GM23338 (cell line): ENCODE measurements at regions not wholly inside any gene's neighbourhood (a gene's known extent, or its start where the extent isn't known, plus 50 kb on each side); places are given as distances from the start of the nearest gene placed in this dataset.

Experiments used
- CREB1 ChIP-seq: fragments of 250-450 bp; sonication (Bioruptor Pico); IDR thresholded peaks from 2 replicates; pipeline ENCODE4 v1.5.0; 2020; ENCODE audit warnings: low read depth, mild to moderate bottlenecking, moderate library complexity
- EZH2 ChIP-seq: fragments of 200-600 bp; sonication (generic); IDR thresholded peaks from one replicate; pipeline ENCODE4 v1.8.0; 2017; ENCODE audit warnings: antibody characterized with exemption, mild to moderate bottlenecking, low read depth; ENCODE audit not compliant: unreplicated experiment
- EZH2phosphoT487 ChIP-seq: fragments of 200-600 bp; sonication (generic); IDR thresholded peaks from one replicate; pipeline ENCODE4 v1.8.1; 2018; ENCODE audit warnings: antibody characterized with exemption; ENCODE audit not compliant: unreplicated experiment
- NANOG ChIP-seq: IDR thresholded peaks from 2 replicates; pipeline ENCODE4 v1.6.1; 2016; ENCODE audit warnings: antibody characterized with exemption, borderline replicate concordance
- POLR2AphosphoS5 ChIP-seq: IDR thresholded peaks from 2 replicates; pipeline ENCODE4 v1.6.1; 2016; ENCODE audit warnings: antibody characterized with exemption, low read depth
- REST ChIP-seq: IDR thresholded peaks from one replicate; pipeline ENCODE4 v1.6.1; 2018; ENCODE audit warnings: antibody characterized with exemption; ENCODE audit not compliant: unreplicated experiment
- ZNF114 ChIP-seq: fragments of 250-450 bp; sonication (Bioruptor Pico); IDR thresholded peaks from 2 replicates; pipeline ENCODE4 v1.5.0; 2020; ENCODE audit warnings: mild to moderate bottlenecking, moderate library complexity
- TF ChIP-seq, protein P1 (sequence below): fragments of 250-450 bp; sonication (Bioruptor Pico); IDR thresholded peaks from 2 replicates; pipeline ENCODE4 v1.5.0; 2020; ENCODE audit warnings: mild to moderate bottlenecking, moderate library complexity

GRCh38 chr2:149677416-149677815, 89.8 kb upstream of the MMADHC start (continued):
- TF ChIP-seq, protein P1, sequence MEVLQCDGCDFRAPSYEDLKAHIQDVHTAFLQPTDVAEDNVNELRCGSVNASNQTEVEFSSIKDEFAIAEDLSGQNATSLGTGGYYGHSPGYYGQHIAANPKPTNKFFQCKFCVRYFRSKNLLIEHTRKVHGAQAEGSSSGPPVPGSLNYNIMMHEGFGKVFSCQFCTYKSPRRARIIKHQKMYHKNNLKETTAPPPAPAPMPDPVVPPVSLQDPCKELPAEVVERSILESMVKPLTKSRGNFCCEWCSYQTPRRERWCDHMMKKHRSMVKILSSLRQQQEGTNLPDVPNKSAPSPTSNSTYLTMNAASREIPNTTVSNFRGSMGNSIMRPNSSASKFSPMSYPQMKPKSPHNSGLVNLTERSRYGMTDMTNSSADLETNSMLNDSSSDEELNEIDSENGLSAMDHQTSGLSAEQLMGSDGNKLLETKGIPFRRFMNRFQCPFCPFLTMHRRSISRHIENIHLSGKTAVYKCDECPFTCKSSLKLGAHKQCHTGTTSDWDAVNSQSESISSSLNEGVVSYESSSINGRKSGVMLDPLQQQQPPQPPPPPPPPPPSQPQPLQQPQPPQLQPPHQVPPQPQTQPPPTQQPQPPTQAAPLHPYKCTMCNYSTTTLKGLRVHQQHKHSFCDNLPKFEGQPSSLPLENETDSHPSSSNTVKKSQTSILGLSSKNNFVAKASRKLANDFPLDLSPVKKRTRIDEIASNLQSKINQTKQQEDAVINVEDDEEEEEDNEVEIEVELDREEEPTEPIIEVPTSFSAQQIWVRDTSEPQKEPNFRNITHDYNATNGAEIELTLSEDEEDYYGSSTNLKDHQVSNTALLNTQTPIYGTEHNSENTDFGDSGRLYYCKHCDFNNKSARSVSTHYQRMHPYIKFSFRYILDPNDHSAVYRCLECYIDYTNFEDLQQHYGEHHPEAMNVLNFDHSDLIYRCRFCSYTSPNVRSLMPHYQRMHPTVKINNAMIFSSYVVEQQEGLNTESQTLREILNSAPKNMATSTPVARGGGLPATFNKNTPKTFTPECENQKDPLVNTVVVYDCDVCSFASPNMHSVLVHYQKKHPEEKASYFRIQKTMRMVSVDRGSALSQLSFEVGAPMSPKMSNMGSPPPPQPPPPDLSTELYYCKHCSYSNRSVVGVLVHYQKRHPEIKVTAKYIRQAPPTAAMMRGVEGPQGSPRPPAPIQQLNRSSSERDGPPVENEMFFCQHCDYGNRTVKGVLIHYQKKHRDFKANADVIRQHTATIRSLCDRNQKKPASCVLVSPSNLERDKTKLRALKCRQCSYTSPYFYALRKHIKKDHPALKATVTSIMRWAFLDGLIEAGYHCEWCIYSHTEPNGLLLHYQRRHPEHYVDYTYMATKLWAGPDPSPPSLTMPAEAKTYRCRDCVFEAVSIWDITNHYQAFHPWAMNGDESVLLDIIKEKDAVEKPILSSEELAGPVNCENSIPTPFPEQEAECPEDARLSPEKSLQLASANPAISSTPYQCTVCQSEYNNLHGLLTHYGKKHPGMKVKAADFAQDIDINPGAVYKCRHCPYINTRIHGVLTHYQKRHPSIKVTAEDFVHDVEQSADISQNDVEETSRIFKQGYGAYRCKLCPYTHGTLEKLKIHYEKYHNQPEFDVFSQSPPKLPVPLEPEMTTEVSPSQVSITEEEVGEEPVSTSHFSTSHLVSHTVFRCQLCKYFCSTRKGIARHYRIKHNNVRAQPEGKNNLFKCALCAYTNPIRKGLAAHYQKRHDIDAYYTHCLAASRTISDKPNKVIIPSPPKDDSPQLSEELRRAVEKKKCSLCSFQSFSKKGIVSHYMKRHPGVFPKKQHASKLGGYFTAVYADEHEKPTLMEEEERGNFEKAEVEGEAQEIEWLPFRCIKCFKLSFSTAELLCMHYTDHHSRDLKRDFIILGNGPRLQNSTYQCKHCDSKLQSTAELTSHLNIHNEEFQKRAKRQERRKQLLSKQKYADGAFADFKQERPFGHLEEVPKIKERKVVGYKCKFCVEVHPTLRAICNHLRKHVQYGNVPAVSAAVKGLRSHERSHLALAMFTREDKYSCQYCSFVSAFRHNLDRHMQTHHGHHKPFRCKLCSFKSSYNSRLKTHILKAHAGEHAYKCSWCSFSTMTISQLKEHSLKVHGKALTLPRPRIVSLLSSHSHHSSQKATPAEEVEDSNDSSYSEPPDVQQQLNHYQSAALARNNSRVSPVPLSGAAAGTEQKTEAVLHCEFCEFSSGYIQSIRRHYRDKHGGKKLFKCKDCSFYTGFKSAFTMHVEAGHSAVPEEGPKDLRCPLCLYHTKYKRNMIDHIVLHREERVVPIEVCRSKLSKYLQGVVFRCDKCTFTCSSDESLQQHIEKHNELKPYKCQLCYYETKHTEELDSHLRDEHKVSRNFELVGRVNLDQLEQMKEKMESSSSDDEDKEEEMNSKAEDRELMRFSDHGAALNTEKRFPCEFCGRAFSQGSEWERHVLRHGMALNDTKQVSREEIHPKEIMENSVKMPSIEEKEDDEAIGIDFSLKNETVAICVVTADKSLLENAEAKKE (CRISPR knock-in tag) = no peak
- TF ChIP-seq CREB1 (CRISPR knock-in tag) (no peak), POLR2AphosphoS5 (no peak), NANOG (no peak), EZH2phosphoT487 (no peak), REST (no peak), EZH2 (no peak), ZNF114 (CRISPR knock-in tag) (no peak)
